GM21381 (cell line): ENCODE measurements at regions not wholly inside any gene's neighbourhood (a gene's known extent, or its start where the extent isn't known, plus 50 kb on each side); places are given as distances from the start of the nearest gene placed in this dataset.
"Not testable (repeated sequence)": the region's sequence is repeated elsewhere in the genome, so short reads cannot be mapped to it uniquely, and the experiment has no call there.

Experiments
- ATAC-seq: cut with Tn5 transposase; IDR thresholded peaks from one replicate; pipeline ENCODE4 v1.9.1; 2021; ENCODE audit warnings: mild to moderate bottlenecking, moderate library complexity; ENCODE audit not compliant: unreplicated experiment

DNA sequence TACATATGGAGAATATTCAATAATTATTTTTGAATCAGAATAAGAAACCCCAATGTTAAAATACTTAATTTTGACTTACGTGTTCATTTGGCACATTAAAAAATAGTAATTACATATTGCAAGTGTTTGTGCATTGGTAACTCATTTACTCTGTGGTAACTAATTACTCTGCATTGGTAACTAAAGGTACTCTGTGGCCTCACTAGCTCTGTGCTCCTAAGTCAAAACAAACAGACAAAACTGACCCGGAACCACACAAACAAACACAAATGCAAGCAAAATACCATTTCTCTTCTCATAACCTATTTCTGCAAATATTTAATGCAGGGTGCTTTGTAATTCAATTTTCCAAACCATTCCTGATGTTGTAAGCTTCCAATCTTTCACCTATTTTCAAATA, 1244.3 kb downstream of the REEP3 start:
- ATAC-seq, result no peak

- ATAC-seq, result no peak
Measured at GRCh38 chr10:64771253-64772050, 1250.3 kb downstream of the REEP3 start.

DNA sequence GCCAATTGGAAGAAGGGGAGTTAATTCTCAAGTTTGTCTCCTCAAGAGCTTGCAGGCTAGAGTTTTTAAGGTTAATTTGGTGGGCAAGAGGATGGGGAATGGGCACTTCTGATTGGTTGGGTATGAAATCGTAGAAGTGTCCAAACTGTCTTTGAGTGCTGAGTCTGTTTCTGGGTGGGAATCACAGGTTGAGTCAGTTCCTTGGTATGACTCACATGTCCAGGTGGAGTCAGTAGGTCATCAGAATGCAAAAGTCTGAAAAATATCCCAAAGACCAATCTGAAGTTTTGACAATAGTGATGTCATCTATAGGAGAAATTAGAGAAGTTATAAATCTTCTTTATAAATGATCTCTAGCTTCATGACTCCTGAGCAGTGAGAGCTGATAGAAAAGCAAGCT, 1252.2 kb downstream of the REEP3 start:
- ATAC-seq, result no peak

GRCh38 chr10:64784451-64784850, 1263.2 kb downstream of the REEP3 start:
- ATAC-seq, result not testable (repeated sequence)

DNA sequence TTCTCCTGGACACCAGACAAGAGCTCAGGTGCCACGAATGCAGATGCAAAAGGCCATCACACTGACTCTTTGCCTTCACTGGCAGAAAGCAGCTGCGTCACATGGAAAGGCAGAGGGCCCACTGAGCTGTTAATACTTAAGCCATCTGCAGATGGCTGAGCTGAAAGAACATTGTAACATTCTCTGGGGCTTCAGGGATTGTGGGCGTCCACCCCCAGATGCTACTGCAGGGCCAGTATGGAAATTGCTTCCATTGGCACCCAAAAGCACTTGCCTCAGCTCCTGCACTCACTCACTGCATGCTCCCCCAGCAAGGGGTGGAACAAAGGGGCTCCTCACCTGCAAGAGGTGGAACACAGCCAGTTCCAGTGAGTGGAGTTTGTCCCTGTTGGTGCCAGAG, 1264.6 kb downstream of the REEP3 start:
- ATAC-seq, result no peak

DNA sequence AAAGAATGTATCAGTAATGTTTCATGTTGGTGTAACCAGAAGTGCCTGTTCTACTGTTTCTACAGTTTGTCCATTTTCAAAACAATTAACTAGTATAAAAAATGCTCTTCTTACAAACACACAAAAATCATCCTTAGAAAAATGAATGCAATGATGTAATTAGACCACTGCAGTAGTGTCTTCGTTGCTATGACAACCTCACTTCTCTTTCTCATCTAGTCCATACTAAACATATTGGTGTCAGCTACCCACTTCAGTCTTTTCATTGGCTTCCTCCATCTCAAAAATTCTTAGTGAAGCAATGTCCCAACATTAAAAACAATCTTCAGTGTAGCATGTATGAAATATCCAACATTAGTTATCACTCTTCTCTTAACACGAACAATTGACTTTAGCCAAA, 1265.8 kb downstream of the REEP3 start:
- no peak for ATAC-seq

- ATAC-seq, result no peak
Measured at GRCh38 chr10:64795847-64796246, 1274.6 kb downstream of the REEP3 start.

GRCh38 chr10:64798297-64798696, 1277.1 kb downstream of the REEP3 start:
- ATAC-seq, result no peak

DNA sequence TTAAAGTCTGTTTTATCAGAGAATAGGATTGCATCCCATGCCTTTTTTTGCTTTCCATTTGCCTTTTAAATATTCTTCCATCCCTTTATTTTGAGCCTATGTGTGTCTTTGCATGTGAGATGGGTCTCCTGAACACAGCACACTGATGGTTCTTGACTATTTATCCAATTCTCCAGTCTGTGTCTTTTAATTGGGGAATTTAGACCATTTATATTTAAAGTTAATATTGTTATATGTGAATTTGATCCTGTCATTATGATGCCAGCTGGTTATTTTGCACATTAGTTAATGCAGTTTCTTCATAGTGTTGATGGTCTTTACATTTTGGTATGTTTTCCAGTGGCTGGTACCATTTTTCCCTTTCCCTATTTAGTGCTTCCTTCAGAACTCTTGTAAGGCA, 1287.0 kb downstream of the REEP3 start:
- not testable (repeated sequence) for ATAC-seq

DNA sequence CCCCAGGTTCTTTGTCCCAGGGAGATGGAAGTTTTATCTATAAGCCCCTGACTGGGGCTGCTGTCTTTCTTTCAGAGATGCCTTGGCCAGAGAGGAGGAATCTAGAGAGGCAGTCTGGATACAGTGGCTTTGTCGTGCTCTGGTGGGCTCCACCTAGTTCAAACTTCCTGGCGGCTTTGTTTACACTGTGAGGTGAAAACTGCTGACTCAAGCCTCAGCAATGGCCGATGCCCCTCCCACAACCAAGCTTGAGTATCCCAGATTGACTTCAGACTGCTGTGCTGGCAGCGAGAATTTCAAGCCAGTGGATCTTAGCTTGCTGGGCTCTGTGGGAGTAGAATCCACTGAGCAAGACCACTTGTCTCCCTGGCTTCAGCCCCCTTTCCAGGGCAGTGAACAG, 1288.8 kb downstream of the REEP3 start:
- not testable (repeated sequence) for ATAC-seq

DNA sequence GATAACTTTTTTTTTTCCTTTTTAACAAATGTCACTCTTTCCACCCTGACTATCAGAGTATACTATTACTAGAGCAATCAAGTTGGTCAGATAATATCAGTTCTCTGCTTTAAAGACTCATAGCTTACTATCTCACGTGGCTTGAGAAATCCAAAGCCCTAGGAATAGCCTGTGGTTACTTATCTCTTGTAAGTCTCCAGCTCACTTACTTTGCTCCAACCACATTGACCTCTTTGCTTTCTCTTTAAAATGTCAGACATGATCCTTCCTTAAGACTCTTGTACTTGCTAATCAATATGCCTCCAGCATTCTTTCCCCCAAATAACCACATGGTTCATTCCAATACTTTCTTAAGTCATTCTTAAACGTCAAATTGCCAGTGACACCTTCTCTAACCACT, 1292.2 kb downstream of the REEP3 start:
- no peak for ATAC-seq

DNA sequence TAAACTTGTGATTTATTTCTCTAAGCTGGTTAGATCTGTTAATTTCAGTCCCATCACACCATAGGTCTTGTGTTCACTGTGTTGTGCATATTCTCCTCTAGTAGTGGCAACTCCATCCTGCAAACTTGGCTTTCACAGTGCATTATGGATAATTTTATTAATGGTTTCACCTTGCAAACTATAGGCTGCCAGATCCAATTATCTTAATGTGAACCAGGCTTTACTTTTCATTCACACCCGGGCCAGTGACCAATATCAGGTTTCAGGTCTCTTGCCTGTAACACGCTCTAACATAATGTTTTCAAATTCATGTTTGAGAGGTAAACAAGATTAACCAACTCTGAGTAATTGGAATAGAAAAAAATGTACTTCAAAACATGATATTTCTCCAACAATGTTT, 1293.0 kb downstream of the REEP3 start:
- no peak for ATAC-seq

- no peak for ATAC-seq
Measured at GRCh38 chr10:64829888-64830412, 1308.7 kb downstream of the REEP3 start.

DNA sequence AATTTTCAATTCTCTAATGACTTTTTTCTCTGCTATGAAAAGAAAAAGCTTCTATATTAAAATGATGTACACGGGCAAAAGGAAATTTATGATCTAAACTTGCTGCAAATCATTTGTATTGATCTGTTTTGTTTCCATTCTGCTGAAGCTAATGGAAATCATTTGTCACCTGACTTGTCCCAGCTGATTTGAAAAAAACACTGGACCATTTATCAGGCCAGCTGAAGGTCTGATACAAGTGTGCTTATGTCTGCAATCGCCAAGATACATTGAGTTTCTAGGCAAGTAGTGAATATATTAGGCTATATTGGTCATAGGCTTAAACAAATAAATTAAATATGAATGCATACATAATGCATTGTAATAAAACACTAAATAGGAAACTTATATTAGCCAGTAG, 1309.7 kb downstream of the REEP3 start:
- ATAC-seq, result no peak

DNA sequence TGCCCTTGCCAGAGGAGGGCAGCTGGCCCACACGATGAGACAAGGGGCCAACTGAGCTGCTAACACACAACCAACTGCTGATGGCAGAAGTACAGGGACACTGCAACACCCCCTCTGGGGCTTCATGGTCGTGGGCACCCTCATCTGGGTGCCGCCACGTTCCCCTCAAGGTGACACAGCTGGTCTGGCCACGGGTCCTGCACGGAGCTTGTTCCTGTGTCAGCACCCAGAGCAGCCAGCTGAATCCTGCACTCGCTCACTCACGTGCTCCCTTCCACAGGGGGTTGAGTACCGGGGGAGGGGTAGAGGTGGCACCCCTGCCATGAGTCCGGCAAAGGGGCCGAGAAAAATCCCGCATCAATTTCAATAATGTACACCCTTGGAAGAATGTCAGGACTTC, 1319.1 kb downstream of the REEP3 start:
- no peak for ATAC-seq

- ATAC-seq, result no peak
Measured at GRCh38 chr10:64846700-64847099, 1325.5 kb downstream of the REEP3 start.

DNA sequence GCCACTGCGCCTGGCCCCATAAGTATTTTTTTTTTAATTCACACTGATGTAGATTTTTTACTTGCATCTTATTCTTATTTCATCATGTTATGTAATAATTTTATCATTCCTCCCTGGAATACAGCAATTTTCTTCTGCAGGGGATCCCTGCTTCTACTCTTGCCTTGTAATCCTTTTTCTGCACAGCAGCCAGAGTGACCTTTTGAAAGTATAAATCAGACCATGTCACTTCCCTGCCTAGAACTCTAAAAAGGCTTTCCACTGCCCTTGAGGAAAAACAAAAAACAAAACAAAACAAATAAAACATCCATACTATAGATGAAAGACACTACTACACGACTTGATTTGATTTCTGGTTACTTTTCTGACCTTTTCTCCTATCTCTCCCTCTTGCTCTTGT, 1334.7 kb downstream of the REEP3 start:
- no peak for ATAC-seq

- ATAC-seq, result no peak
Measured at GRCh38 chr10:64859911-64860310, 1338.7 kb downstream of the REEP3 start.

DNA sequence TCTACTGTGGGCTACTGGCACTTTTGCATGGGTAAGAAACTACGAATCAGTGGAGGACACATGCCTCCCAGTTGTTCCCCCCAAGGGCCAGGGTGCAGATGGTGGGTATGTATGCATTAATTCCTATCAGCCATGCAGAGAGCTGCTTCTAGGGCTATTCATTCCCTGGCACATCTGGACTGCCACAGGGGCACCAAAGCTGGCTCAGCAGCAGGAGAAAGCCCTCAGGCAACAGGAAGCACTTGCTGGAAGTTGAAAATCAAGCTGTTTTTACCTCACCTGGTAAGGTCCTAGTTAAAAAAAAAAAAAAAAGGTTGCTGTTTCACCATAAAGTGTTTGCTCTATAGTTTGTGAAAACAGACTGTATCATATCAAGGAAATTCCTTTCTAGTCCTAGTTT, 1342.6 kb downstream of the REEP3 start:
- ATAC-seq, result no peak

- no peak for ATAC-seq
Measured at GRCh38 chr10:64867501-64867962, 1346.3 kb downstream of the REEP3 start.

DNA sequence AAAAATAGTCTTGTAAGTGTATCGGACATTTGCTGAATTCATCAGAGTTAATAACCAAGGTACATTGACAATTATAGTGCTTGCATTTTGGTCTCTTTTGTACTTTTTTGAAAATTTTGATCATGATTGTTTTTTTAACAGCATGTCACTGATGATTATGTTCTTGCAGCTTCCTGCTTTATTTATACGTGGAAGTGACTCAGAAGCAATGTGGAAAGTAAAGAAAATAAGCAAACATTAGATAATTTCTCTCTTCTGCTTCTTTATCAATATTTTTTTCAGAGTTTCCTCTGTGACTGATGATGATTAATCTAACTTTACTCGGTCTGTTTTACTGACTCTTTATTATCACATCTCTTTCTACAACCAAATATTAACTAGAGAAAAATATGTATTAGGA, 1351.9 kb downstream of the REEP3 start:
- no peak for ATAC-seq

DNA sequence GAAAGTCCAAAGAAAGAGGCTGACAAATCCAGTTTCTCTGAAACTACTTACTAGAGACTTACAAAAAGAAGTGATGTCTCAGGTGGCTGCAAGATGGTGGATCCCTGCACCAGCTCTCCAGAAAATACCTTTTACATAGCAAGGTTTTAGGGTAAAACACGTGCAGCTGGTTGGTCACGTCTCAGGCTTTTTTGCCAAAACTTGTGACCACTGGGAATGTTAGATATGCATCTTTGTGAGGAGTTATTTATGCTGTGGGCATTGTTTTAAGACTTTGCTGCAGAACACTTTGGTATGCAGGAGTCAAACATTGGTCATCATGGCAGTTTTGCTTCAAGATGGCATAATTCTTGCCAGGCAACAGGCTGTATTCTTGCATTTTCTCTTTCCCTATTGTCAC, 1352.8 kb downstream of the REEP3 start:
- ATAC-seq, result no peak

GRCh38 chr10:64880546-64880945, 1359.3 kb downstream of the REEP3 start:
- ATAC-seq, result no peak
